IMR-90 (cell line): ENCODE measurements at regions not wholly inside any gene's neighbourhood (a gene's known extent, or its start where the extent isn't known, plus 50 kb on each side); places are given as distances from the start of the nearest gene placed in this dataset.

Experiments
- ATAC-seq: fragments of 200-7000 bp; cut with Tn5 transposase; 2 replicates; pipeline ENCODE4 v1.9.1; 2020; ENCODE audit warnings: low read depth, mild to moderate bottlenecking, moderate library complexity
- BruUV-seq: library from RNA; stranded (reverse); fragments of 400-500 nt; replicated peaks from 2 replicates; lab custom pipeline; 2021; lab: Mats Ljungman, UMichigan
- CTCF ChIA-PET: fragments of 300-600 bp; formaldehyde crosslinking; extraction: SDS; loops from one replicate; lab custom pipeline; 2021; ENCODE audit warnings: antibody characterized with exemption; lab: Yijun Ruan, JAX
- POLR2A ChIA-PET: fragments of 300-600 bp; sonication (Branson Sonifier 250); formaldehyde crosslinking; loops from one replicate; lab custom pipeline; 2022; ENCODE audit warnings: antibody characterized with exemption; ENCODE audit not compliant: unreplicated experiment; lab: Charles Lee
- DNase-seq: peaks from one replicate; pipeline ENCODE4 v3.0.0; 2013
- H2AFZ ChIP-seq: replicated peaks from 2 replicates; pipeline ENCODE3; 2013; ENCODE audit warnings: low read length, mild to moderate bottlenecking; ENCODE audit not compliant: poor library complexity
- H2AK5ac ChIP-seq: 2 replicates; pipeline ENCODE4 v1.6.1; 2013; ENCODE audit warnings: low read depth, low read length, inconsistent platforms
- H2AK9ac ChIP-seq: replicated peaks from 2 replicates; pipeline ENCODE3; 2013; ENCODE audit warnings: mild to moderate bottlenecking, low read depth, low read length, moderate library complexity; ENCODE audit not compliant: poor library complexity
- H2BK120ac ChIP-seq: 2 replicates; pipeline ENCODE4 v1.6.1; 2013; ENCODE audit warnings: low read depth, low read length, inconsistent platforms
- H2BK15ac ChIP-seq: 3 replicates; pipeline ENCODE4 v1.6.1; 2013; ENCODE audit warnings: low read depth, low read length, inconsistent platforms
- H2BK20ac ChIP-seq: 2 replicates; pipeline ENCODE4 v1.6.1; 2013; ENCODE audit warnings: low read depth, mild to moderate bottlenecking, inconsistent platforms, low read length, moderate library complexity
- H2BK5ac ChIP-seq: 2 replicates; pipeline ENCODE4 v1.6.1; 2013; ENCODE audit warnings: mild to moderate bottlenecking, low read depth, low read length, inconsistent platforms; ENCODE audit not compliant: poor library complexity, severe bottlenecking
- H3K14ac ChIP-seq: replicated peaks from 2 replicates; pipeline ENCODE4 v1.6.1; 2013; ENCODE audit warnings: low read depth, low read length, inconsistent platforms
- H3K18ac ChIP-seq: 2 replicates; pipeline ENCODE4 v1.6.1; 2013; ENCODE audit warnings: low read depth, low read length, control low read depth
- H3K23ac ChIP-seq: 2 replicates; pipeline ENCODE4 v1.6.1; 2013; ENCODE audit warnings: low read depth, low read length, inconsistent platforms
- H3K27ac ChIP-seq: 2 replicates; pipeline ENCODE4 v1.5.1; 2013; ENCODE audit warnings: mild to moderate bottlenecking, control low read depth, low read length; ENCODE audit not compliant: insufficient read depth
- H3K27me3 ChIP-seq: 2 replicates; pipeline ENCODE4 v1.6.1; 2013; ENCODE audit warnings: low read length; ENCODE audit not compliant: control insufficient read depth, insufficient read depth
- H3K36me3 ChIP-seq: 2 replicates; pipeline ENCODE4 v1.6.1; 2013; ENCODE audit warnings: low read length, mixed read lengths; ENCODE audit not compliant: control insufficient read depth, insufficient read depth
- H3K4ac ChIP-seq: 2 replicates; pipeline ENCODE4 v1.6.1; 2013; ENCODE audit warnings: low read depth, low read length, inconsistent platforms
- H3K4me1 ChIP-seq: 2 replicates; pipeline ENCODE4 v1.6.1; 2013; ENCODE audit warnings: low read length, mixed read lengths; ENCODE audit not compliant: control insufficient read depth, insufficient read depth
- H3K4me2 ChIP-seq: 2 replicates; pipeline ENCODE4 v1.6.1; 2013; ENCODE audit warnings: low read depth, mild to moderate bottlenecking, control low read depth, low read length, moderate library complexity
- H3K4me3 ChIP-seq: 2 replicates; pipeline ENCODE4 v1.5.1; 2013; ENCODE audit warnings: low read depth, mild to moderate bottlenecking, control low read depth, low read length, moderate library complexity; ENCODE audit not compliant: insufficient read depth
- H3K56ac ChIP-seq: 2 replicates; pipeline ENCODE4 v1.6.1; 2013; ENCODE audit warnings: low read length, inconsistent platforms; ENCODE audit not compliant: insufficient read depth; ENCODE audit errors: extremely low read depth
- H3K79me1 ChIP-seq, 2 experiments: 2 replicates each; pipeline ENCODE4 v1.6.1; 2013; ENCODE audit warnings: low read length in 2 of 2, inconsistent platforms in 1 of 2, low read depth in 1 of 2
- H3K9ac ChIP-seq: 2 replicates; pipeline ENCODE4 v1.6.1; 2013; ENCODE audit warnings: low read depth, low read length, control low read depth
- H3K9me1 ChIP-seq: 2 replicates; pipeline ENCODE4 v1.6.1; 2013; ENCODE audit warnings: low read length, inconsistent platforms; ENCODE audit not compliant: insufficient read depth
- H3K9me3 ChIP-seq: 2 replicates; pipeline ENCODE4 v1.6.1; 2013; ENCODE audit warnings: low read length; ENCODE audit not compliant: control insufficient read depth, insufficient read depth
- H4K20me1 ChIP-seq: 2 replicates; pipeline ENCODE4 v1.6.1; 2013; ENCODE audit warnings: low read length, inconsistent platforms; ENCODE audit not compliant: insufficient read depth
- H4K5ac ChIP-seq: 2 replicates; pipeline ENCODE4 v1.6.1; 2013; ENCODE audit warnings: mild to moderate bottlenecking, low read depth, low read length, control low read depth
- H4K8ac ChIP-seq, 2 experiments: 2 replicates each; pipeline ENCODE4 v1.6.1; 2013; ENCODE audit warnings: low read depth in 2 of 2, low read length in 2 of 2, control low read depth in 1 of 2, inconsistent platforms in 1 of 2
- H4K91ac ChIP-seq: 2 replicates; pipeline ENCODE4 v1.6.1; 2013; ENCODE audit warnings: low read depth, low read length, inconsistent platforms; ENCODE audit not compliant: insufficient read depth
- CEBPB ChIP-seq: IDR thresholded peaks from 2 replicates; pipeline ENCODE4 v1.6.1; 2012; ENCODE audit warnings: low read depth, low read length, improper control_type of control experiment
- CTCF ChIP-seq: conservative IDR thresholded peaks from 2 replicates; pipeline ENCODE4 v1.5.1; 2012; ENCODE audit warnings: mild to moderate bottlenecking, low read depth, low read length, improper control_type of control experiment
- WGBS, 2 experiments: methylation state at CpG; one replicate each; pipeline versions ENCODE4 v1.1.5 to v1.1.7; 2013; ENCODE audit warnings: missing lambda C conversion rate in 2 of 2; ENCODE audit not compliant: insufficient read length in 1 of 2; ENCODE audit errors: extremely low coverage in 2 of 2; 5-methylcytosine and 5-hydroxymethylcytosine counted together
- dilution Hi-C: fragments of 300-500 bp; cut with HindIII; formaldehyde crosslinking; loops from one replicate; pipeline ENCODE4 v1.14.3; 2018; ENCODE audit warnings: low sequenced_read_pairs; ENCODE audit not compliant: unreplicated experiment
- in situ Hi-C: fragments of 300-500 bp; cut with MboI; formaldehyde crosslinking; loops from 3 replicates; pipeline ENCODE4 v1.14.3; 2019; ENCODE audit warnings: low sequenced_read_pairs, inconsistent platforms, mixed read lengths
- intact Hi-C: fragments of 100-400 bp; cut with micrococcal nuclease; formaldehyde crosslinking; loops from 2 replicates; pipeline ENCODE4 v1.10.0; 2022

- H3K14ac ChIP-seq, result peak overlapping the region; percentile 70
- no peaks in the 10 kb centered on the region for H3K79me1 ChIP-seq
- no peaks in the 10 kb centered on the region for H3K36me3 ChIP-seq
- H3K4me3 ChIP-seq, result no peak overlapping the region
- POLR2A ChIA-PET, result no interaction called here
- H3K9me1 ChIP-seq, result no peaks in the 10 kb centered on the region
- peak overlapping the region; percentile 2; the same call in 1 of the 2 replicates for H2BK20ac ChIP-seq
- intact Hi-C loops, result no loop called here
- H3K4me2 ChIP-seq, result peak overlapping the region; percentile 14; the same call in 1 of the 2 replicates
- no peaks in the 10 kb centered on the region for H3K27me3 ChIP-seq
- peak overlapping the region; percentile 44; the same call in 1 of the 2 replicates for H4K5ac ChIP-seq
- peak overlapping the region; percentile 55 for H4K91ac ChIP-seq
- 43% methylated on average over 2 of the region's 12 CpGs; no CpG with 5 or more reads in 1 of the 2 experiments for WGBS, 2 experiments
- DNase-seq, result peak; percentile 51
- peak overlapping the region; percentile 58 for H2BK120ac ChIP-seq
- H3K23ac ChIP-seq, result peak overlapping the region; percentile 60
- in situ Hi-C loops, result no loop called here
- no peaks in the 10 kb centered on the region for H3K9me3 ChIP-seq
- no peak overlapping the region for H2AK9ac ChIP-seq
- H3K18ac ChIP-seq, result peak overlapping the region; percentile 11; the same call in 1 of the 2 replicates
- peak overlapping the region; percentile 20; the same call in 1 of the 3 replicates for H2BK15ac ChIP-seq
- peaks cover 8% of the 10 kb centered on the region for H3K4me1 ChIP-seq
- peak overlapping the region; percentile 62 for H3K4ac ChIP-seq
- BruUV-seq, result no TSS peak
- H4K20me1 ChIP-seq, result no peaks in the 10 kb centered on the region
- dilution Hi-C loops, result no loop called here
- peak; percentile 74 for ATAC-seq
- peak overlapping the region; percentile 2; the same call in 1 of the 2 replicates for H3K27ac ChIP-seq
- peak overlapping the region; percentile 27 to 73; a peak in 3 of 4 replicates for H4K8ac ChIP-seq
- CTCF ChIA-PET, result interaction anchor here (1.7 kb wide), 1 partner anchor 18 kb away, joined by 4 read pairs; no protein-coding TSS in a partner anchor
- no peak overlapping the region for H3K56ac ChIP-seq
- H3K9ac ChIP-seq, result no peak overlapping the region
- TF ChIP-seq CTCF, result no peak
- peak; percentile 39; the same call in 1 of the 2 replicates for TF ChIP-seq CEBPB
- no peak overlapping the region for H2BK5ac ChIP-seq
- peak overlapping the region; percentile 83 for H2AFZ ChIP-seq
- H2AK5ac ChIP-seq, result no peak overlapping the region
Measured at GRCh38 chr1:58874757-58875755, 91.2 kb upstream of the JUN start.
